HG03378 (cell line): ENCODE measurements at regions not wholly inside any gene's neighbourhood (a gene's known extent, or its start where the extent isn't known, plus 50 kb on each side); places are given as distances from the start of the nearest gene placed in this dataset.

Source experiments
- ATAC-seq: cut with Tn5 transposase; IDR thresholded peaks from one replicate; pipeline ENCODE4 v1.9.1; 2021; ENCODE audit warnings: mild to moderate bottlenecking, moderate library complexity; ENCODE audit not compliant: unreplicated experiment

DNA sequence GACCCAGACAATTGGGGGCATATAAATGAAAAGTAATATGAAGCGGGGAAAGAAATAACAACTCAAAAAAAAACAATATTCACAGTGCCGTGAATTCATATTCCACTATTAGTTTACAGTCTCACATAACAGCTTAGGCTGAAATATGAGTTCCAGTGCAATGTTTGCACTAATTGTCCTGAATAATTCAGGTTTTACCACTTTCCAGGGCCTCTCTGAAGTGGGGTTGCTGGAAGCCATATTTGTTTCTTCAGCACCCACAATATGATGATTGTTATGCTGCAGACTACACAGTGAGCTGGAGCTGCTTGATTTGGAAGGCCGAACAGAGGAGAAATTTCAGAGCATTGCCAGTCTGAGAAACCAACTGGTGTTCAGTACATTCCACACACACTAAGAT lies 894.5 kb upstream of the ACVR2A start:
- ATAC-seq = no peak

GRCh38 chr2:146949400-146949799 lies 895.4 kb upstream of the ACVR2A start:
- ATAC-seq = no peak

DNA sequence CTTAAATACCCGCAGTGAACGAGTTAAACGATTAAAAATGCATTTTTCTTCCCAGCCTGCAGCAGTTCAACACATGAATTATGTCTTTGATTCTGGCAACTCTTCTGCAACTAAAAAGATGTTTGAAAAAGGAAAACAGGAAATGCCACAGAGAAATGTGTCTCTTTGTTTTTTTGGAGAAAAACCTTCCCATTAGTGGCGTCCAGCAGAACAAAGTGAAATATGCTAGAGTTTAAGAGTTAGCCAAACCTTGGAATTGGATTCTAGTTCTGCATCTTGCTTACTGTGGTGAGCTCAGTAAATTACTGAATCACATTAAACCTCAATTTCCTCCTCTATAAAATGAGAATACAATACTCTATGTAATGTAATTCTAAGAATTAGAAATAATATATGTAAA lies 900.2 kb upstream of the ACVR2A start:
- no peak for ATAC-seq

- ATAC-seq = no peak
Observed at GRCh38 chr2:146939991-146940685, 904.7 kb upstream of the ACVR2A start.

GRCh38 chr2:146934921-146935320 lies 909.9 kb upstream of the ACVR2A start:
- no peak for ATAC-seq

DNA sequence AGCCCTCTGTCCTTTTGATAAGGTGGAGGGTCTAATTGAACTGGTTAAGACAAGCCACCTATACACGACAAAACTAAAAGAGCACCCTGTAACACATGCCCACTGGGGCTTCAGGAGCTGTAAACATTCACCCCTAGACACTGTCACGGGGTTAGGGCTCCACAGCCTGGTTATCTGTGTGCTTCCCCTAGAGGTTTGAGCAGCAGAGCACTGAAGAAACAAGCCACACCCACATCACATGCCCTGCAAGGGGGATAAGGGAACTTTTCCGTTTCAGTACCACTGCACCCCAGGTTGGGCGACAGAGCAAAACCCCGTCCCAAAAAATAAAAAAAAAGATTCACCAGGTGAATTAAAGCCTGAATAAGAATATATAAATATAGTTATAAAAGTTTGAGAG lies 913.7 kb upstream of the ACVR2A start:
- peak; percentile 77 for ATAC-seq

DNA sequence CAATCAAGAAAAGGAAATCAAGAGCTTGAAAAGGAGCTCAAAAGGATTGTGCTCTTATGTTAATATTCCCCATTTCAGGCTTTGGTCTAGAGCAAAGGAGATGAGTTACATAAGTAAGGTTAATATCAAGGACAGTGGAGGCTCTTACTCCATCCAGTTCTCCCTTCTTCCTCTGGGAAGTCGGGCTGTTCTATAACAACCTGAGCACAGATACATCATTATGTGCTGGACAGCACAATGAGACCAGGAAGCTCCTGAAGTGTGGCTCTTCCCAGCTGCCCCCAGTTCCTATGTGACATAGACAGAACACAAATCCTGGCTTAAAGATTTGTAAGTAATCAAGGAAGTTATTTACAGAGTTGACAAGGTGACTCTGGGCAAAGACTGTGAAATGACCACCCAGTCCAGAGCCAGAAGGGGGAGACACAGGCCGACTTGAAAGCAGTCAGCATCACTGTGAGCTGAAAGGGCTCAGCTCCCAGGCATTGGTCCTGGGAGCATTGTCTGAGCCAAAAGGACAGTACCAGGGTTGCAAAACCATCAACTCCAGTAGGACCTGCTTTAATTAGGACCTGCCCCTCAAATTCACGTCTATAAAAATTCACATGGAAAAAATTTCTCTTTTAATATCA lies 917.6 kb upstream of the ACVR2A start:
- ATAC-seq = no peak

DNA sequence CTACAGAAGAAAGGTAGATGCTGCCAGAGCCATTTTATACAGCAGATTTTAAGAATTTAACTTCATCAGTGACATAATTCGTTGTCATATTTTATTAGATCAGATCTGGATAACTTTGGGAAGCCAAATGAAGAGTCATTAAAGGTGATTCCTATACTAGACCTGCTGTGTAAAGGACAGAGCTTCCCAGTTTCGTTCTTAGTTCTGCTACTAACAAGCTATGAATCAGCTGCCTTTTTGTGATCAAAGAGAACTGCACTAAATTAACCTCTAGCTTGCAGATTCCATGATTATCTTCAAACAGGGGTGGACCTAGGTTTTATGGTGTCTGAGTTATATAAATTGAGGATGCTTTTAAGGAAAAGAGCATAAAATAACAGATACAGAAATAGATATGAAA lies 926.5 kb upstream of the ACVR2A start:
- ATAC-seq = no peak

- peak; percentile 67 for ATAC-seq
Observed at GRCh38 chr2:146917431-146918042, 927.3 kb upstream of the ACVR2A start.

DNA sequence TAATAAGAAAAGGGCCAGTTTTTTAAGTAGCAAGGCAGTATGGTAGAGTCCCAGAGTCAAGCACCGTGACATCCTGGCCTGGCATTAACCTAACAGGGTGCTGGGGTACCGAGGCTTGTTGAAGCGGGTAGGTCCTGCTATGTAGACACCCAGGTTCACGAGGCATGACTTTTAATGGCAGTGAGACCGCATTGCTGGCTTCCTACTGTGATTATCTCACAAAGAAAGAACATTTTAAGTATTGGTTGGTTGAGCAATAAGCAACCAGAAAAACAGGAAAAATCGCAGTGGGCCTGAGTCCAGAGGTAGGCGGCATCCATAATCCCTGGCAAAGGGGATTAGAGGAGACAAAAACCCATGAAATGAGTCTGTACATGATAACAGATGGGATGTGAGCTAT lies 927.9 kb upstream of the ACVR2A start:
- no peak for ATAC-seq

DNA sequence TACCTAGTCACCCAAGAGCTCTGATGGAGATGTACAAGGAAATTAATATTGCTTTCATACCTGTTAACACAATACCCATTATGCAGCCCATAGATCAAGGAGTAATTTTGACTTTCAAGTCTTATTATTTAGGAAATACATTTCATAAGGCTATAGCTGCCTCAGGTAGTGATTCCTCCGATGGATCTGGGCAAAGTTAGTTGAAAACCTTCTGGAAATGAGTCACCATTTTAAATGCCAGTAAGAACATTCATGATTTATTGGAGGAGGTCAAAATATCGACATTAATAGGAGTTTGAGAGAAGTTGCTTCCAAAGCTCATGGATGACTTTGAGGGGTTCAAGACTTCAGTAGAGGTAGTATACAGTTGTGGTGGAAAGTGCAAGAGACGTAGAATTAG lies 931.4 kb upstream of the ACVR2A start:
- no peak for ATAC-seq

DNA sequence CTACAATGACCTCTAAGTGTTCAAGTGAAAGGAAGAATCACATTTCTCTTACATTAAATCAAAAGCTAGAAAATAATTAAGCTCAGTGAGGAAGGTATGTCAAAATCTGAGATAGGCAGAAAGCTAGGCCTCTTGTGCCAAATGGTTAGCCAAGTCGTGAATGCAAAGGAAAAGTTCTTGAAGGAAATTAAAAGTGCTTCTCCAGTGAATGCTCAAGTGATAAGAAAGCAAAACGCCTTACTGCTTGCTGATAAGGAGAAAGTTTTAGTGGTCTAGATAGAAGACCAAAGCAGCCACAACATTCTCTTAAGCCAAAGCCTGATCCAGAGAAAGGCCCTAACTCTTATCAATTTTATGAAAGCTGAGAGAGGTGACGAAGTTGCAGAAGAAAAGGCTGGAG lies 932.3 kb upstream of the ACVR2A start:
- ATAC-seq = no peak

DNA sequence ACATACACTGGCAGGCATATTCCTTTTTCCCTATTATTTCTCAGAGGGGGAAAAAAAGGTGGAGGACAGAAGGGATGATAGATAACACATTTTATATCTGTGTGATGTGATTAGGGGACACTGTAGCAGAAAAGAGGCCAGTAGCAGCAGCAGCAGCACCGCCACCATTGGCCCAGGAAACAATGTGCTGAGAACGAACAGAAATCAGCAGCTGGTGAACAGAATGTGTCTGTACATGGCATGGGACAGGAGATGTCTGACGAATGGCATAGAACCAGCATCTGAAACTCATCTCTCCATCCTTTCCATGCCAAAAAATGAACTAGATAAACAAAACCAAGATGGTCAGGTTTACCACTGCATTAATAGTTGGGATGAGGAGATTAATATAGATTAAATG lies 936.1 kb upstream of the ACVR2A start:
- ATAC-seq = no peak

DNA sequence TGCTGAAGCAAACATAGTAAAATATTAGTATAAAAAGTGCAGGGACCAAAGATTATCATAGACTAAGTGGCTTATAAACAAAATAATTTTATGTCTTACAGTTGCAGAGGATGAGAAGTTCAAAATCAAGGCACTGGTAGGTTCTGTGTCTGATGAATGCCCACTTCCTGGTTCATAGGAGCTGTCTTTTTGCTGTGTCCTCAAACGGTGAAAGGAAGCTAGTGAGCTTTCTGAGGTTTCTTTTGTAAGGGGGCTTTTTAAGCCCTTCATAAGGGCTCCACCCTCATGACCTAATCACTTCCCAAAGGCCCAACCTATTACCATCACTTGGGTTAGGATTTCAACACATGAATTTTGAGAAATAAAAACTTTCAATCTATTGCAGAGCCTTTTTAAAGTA lies 946.7 kb upstream of the ACVR2A start:
- no peak for ATAC-seq

DNA sequence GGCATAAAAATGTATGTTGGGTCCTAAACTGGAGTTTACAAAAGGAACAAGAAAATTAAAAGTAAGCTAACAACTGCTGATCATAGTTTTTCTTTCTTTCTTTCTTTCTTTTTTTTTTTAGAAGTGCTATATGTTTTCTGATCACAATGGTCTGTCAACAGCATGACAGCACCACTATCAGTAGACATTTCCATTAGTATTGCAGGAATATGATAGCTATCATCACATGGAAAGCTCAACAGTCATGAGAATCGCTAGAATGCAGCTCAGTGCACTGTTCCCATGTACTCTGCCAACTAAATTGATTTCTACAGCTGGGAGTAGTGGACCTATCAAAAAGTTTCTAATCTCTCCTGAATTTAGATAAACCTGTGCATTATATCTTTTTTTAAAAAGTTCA lies 950.3 kb upstream of the ACVR2A start:
- ATAC-seq = no peak

- no peak for ATAC-seq
Observed at GRCh38 chr2:146893500-146894041, 951.3 kb upstream of the ACVR2A start.

- ATAC-seq = no peak
Observed at GRCh38 chr2:146890491-146890890, 954.3 kb upstream of the ACVR2A start.

DNA sequence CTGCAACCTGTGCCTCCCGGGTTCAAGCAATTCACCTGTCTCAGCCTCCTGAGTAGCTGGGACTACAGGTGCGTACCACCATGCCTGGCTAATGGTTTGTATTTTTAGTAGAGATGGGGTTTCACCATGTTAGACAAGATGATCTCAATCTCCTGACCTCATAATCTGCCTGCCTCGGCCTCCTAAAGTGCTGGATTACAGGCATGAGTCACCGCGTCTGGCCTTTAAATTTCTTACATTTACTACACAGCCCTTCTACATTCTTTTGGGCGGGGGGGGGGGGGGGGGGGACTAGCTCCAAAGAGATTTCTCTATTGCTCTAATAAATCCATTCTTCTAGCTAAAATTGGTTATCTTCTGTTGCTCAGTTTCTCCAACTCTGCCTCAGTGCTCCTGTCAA lies 964.9 kb upstream of the ACVR2A start:
- no peak for ATAC-seq

GRCh38 chr2:146874260-146874658 lies 970.6 kb upstream of the ACVR2A start:
- ATAC-seq = no peak

DNA sequence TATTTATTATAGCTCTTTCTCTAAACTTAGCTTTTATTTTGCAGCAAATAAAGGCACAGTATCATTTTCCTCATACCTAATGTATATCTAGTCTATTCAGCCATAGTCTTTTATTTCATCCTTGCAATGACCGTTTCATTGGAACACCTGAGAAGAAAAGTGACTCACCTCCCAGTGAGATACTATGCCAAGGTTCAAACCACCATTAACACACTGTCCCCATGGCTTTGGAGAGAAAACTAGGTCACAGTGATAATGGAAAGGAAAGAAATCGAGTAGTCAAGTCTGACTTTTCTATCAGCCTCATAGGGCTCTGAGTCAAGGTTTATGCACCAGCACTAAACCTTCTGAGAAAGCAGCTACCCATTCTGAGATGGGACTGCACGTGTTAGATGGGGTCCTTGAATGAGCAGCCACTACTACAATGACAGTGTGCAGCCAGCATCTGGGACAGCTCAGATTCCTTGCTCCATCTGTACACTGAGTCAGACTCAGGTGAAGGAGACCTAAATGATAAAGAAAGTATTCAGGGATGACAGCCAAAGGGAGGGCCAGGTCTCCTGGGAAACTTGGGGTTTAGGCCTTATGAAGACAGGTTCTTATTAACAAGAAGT lies 971.1 kb upstream of the ACVR2A start:
- ATAC-seq = no peak

DNA sequence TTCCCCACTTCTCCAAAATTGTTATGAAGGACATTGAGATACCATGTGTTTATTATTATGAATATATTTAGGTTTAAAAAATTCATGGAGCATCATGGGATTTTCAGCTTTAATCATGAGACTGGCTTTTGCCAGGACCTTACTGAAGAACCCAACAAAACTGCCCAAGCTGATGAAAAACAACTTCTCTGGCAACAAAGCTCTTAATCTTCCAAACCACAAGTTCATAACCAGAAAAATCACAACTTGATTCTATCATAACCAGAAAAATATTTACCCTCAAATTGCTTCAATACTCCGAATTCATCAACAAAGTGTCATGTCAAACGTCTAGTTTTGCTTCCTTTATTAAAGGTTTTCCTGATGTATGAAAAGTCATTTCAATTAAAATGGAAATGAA lies 971.8 kb upstream of the ACVR2A start:
- no peak for ATAC-seq

DNA sequence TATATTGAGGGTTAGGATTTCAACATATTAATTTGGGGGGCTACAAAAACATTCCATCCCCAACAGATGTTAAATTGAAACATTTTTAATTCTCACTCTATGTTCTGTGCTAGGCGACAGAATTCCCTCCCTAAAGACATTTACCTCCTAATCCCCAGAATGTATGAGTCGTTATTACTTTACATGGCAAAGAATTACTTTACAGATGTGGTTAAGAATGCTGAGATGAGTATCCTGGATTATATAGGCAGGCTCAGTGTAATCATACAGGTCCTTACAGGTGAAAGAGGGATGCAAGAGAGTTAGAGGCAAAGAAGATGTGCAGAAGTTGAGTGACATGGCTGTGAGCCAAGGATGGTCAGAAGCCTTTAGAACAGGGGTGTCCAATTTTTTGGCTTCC lies 974.1 kb upstream of the ACVR2A start:
- ATAC-seq = no peak
